Endothelial cell of umbilical vein (primary cell): ENCODE measurements at regions not wholly inside any gene's neighbourhood (a gene's known extent, or its start where the extent isn't known, plus 50 kb on each side); places are given as distances from the start of the nearest gene placed in this dataset.

ENCODE experiments used
- JUN ChIP-seq: IDR thresholded peaks from 2 replicates; pipeline ENCODE4 v1.6.1; 2011; ENCODE audit warnings: borderline replicate concordance, low read depth; ENCODE audit not compliant: insufficient read length, insufficient read depth
- POLR2AphosphoS5 ChIP-seq: IDR thresholded peaks from 2 replicates; pipeline ENCODE4 v1.6.1; 2012; ENCODE audit warnings: low read depth, mild to moderate bottlenecking, control low read depth, low read length, moderate library complexity; ENCODE audit not compliant: insufficient read depth
- TF ChIP-seq, protein P1 (sequence below), 2 donors: IDR thresholded peaks; 1 replicate in 1 of 2; 2 replicates in 1 of 2; pipeline ENCODE4 v1.5.1; 2011; ENCODE audit warnings: low read length in 2 of 2, mild to moderate bottlenecking in 2 of 2, moderate library complexity in 2 of 2, control low read depth in 1 of 2, inconsistent platforms in 1 of 2, low read depth in 1 of 2; ENCODE audit not compliant: insufficient read depth in 1 of 2; ENCODE audit errors: extremely low read depth in 1 of 2

DNA sequence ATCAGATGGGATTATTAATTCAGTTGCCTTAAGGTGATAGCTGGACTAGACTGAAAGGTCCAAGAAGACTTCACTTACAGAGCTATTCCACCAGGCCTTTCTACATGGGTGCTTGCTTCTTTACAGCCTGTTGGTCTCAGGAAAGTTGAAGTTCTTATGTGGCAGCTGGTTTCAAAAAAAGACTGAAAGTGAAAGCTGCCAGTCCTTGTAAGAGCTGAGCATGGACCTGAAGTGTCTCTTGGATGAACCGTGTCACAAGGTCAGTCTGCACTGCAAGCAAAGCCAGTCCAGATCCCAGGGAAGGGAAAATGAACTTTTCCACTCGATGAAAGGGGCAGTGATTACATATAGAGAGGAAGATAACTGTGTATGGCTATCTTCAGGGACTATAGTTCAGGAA is 201.5 kb upstream of the LUZP2 start:
- TF ChIP-seq JUN = no peak
- TF ChIP-seq, protein P1, sequence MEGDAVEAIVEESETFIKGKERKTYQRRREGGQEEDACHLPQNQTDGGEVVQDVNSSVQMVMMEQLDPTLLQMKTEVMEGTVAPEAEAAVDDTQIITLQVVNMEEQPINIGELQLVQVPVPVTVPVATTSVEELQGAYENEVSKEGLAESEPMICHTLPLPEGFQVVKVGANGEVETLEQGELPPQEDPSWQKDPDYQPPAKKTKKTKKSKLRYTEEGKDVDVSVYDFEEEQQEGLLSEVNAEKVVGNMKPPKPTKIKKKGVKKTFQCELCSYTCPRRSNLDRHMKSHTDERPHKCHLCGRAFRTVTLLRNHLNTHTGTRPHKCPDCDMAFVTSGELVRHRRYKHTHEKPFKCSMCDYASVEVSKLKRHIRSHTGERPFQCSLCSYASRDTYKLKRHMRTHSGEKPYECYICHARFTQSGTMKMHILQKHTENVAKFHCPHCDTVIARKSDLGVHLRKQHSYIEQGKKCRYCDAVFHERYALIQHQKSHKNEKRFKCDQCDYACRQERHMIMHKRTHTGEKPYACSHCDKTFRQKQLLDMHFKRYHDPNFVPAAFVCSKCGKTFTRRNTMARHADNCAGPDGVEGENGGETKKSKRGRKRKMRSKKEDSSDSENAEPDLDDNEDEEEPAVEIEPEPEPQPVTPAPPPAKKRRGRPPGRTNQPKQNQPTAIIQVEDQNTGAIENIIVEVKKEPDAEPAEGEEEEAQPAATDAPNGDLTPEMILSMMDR (IDR thresholded peaks at IDR 0.05; ENCODE audit: extremely low read depth in 1 of 2, insufficient read depth in 1 of 2, low read depth in 1 of 2, low read length in 2 of 2) = no peak
- TF ChIP-seq POLR2AphosphoS5 = no peak
